Retina (tissue), 1 donor: ENCODE measurements at regions not wholly inside any gene's neighbourhood (a gene's known extent, or its start where the extent isn't known, plus 50 kb on each side); places are given as distances from the start of the nearest gene placed in this dataset.

ENCODE experiments used
- DNase-seq: peaks from one replicate; pipeline ENCODE4 v3.0.0-alpha.2; 2016

GRCh38 chr7:25790963-25791362, 361.0 kb upstream of the NFE2L3 start:
- no peak for DNase-seq

GRCh38 chr7:25792586-25792985, 359.4 kb upstream of the NFE2L3 start:
- no peak for DNase-seq

GRCh38 chr7:25795824-25796235, 356.2 kb upstream of the NFE2L3 start:
- DNase-seq: no peak

DNA sequence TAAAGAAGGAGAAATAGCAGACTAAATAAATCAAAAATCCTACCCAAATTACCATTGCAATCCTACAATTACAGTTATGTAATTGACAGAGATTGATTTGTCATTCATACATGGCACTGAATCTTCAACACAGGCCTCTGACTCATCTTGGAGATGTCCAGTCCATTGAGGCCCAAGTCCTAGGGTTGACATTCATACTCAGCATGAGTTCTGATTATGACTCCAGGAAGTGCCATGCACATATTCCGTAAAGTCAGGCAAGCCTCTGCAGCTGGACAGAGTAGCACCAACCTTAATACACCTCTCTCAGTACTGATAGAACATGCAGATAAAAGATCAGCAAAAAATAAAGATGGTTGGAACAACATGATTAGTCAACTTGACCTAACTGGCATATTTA, 353.7 kb upstream of the NFE2L3 start:
- no peak for DNase-seq

- no peak for DNase-seq
Observed at GRCh38 chr7:25801214-25801613, 350.8 kb upstream of the NFE2L3 start.

GRCh38 chr7:25802057-25802456, 349.9 kb upstream of the NFE2L3 start:
- no peak for DNase-seq

GRCh38 chr7:25802473-25802872, 349.5 kb upstream of the NFE2L3 start:
- no peak for DNase-seq

GRCh38 chr7:25803117-25803887, 348.7 kb upstream of the NFE2L3 start:
- no peak for DNase-seq

DNA sequence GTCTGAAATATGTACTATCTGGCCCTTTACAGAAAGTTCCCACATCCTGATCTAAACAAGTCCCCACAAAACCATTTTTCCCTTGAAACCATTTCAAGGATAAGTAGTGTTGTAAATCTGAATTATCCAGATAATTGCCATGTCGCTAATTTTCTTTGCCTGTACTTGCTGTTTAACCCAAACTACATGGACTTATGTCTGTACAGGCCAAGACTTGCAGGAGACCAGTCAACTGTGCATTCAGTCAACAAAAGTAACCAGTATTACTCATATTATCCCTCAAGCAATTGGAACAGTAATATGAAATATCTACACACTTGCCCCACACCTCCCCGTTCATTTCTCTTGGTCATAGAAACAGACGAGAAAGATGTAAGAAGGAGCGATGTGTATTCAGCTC, 347.8 kb upstream of the NFE2L3 start:
- DNase-seq: no peak

DNA sequence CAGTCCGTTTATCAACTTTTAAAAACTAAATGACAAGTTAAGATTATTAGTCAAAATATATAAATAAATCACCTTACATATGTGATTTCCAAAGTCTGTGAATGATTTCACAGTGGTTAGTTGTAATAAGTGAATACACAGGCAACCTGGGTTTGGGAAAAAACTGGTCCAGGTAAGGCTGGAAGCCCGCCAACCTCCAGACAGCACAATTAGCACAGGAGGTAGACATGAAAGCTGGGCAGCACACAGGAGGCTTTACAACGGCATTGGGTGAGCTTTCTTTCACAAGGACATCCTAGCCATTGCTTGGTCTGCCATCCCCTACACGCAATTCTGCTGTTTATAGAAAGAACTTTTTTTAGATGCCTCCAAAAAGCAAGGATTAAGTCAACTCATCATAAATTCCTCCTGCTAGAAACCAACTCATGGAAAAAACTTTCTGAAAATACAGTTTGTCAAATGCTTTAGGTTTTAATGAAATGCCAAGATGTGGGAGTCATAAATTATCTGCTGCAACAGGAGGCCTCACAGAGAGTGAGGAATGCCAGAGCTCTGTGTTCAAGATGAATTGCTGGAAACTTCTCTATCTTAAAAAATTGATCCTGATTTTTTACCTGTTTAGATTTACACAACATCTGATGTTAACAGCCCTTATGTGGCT, 346.8 kb upstream of the NFE2L3 start:
- DNase-seq: no peak

- DNase-seq: no peak
Observed at GRCh38 chr7:25807086-25807611, 344.8 kb upstream of the NFE2L3 start.

DNA sequence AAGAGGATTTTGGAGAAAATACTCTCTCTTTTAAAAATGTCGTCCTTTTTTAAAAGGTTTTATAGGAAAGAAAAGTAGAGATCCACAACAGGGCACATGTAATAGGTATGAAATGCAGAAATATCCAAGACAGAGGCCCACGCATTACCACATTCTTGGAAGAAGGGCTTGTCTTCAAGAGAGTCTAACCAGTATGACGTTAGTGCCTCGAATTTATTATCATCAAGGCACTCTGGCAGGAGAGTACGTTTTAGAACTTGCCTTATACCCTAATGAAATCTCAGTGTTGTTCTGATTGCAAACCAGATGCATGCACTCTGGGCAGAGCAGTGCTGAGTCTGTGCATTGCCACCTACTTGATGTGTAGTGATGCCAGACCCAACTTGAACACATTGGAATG, 342.6 kb upstream of the NFE2L3 start:
- no peak for DNase-seq

- DNase-seq: no peak
Observed at GRCh38 chr7:25812086-25812850, 339.7 kb upstream of the NFE2L3 start.

DNA sequence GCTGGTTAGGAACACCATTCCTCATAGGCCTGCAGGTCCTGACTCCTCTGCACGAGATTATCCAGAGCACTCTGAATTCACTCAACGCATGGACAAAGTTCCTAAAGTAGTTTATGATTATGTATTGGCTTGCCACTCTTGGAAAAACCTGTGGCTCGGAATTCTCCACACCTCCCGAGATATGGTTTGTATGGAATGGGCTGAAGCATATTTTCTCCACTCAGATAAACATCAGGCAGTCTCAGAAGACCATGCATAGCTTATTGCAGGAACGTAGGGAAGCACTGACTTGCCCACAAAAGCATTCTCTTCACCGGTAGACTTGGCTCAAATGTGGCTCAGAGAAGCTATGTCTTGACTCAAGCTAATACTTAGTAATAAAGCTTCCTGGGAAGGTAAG, 338.6 kb upstream of the NFE2L3 start:
- no peak for DNase-seq

DNA sequence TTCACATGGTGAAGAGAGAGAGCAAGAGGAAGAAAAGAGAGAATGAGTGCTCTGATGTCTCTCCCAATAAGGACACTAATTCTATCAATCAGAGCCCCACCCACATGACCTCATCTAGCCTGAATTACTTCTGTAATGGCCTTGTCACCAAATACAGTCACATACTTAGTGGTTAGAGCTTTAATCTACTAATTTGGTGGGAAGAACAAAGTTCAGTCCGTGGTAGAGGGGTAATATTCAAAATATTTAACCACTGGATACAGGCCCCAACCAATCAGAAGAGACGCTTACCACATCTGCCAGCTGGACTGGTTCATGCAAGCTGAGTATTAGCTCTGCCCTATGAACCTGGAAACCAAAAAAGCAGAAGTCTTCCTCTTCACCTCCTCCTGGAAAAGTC, 336.3 kb upstream of the NFE2L3 start:
- no peak for DNase-seq

DNA sequence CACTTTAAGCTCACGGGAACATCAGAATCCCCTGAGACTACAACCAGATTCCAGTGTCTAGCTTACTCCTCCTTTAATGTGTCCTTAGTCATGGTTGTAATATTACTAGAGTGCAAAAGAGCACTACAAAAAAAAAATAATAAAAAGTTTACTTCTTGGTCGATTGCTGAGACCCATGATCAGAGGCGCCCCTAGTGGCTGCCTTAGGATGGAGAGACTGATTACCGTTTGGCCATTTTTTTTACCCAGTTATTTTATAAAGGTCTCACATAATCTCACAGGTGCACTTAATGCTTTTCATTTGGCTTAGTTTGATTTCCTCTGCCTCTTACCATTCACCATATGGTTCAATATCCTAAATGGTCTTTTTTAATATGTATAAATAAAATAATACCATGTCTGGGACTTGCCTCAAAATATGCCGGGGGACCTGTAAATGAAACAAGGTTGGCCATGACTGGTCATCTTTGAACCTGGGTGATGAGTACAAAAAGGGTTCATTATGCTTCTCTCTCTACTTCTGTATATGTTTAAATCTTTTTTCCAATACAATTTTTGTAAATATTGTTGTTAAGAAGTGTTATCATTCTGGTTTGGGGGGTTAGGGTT, 331.5 kb upstream of the NFE2L3 start:
- DNase-seq: no peak

DNA sequence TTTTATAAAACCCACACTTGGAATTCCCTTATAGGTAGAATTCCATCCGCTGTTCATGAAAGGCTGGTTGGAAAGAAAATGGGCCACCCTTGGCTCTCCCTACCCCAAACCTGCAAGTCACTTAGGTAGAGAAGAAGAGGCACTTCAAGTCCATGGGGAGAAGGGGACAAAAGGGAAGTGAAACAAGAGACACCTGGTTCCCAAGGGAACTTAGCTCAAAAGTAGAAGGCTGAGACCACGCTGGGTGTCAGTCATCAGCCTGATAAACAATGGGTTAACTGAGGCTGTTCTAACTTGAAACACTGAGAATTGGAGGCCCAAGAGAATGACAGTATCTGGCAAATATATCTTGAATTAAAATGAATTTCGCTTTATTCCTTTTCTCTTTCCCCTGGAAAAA, 330.8 kb upstream of the NFE2L3 start:
- no peak for DNase-seq

DNA sequence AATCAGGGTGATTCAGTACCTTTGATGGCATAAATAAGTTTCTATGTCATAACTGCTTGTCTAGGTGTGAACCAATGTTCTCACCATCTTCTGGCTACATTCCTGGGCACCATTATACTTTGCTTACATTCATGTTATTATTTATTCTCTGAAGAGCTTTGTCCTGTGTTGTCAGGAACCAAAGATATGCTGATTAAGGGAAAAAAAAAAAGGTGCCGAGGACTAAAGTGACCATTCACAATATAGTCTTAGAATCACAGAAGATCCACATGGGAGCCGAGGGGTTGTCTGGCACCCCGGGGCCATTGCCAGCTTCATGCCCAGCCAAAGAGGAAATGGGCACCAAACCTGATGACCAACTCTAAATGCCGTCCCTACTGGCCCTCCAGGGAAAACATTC, 329.2 kb upstream of the NFE2L3 start:
- DNase-seq: no peak

DNA sequence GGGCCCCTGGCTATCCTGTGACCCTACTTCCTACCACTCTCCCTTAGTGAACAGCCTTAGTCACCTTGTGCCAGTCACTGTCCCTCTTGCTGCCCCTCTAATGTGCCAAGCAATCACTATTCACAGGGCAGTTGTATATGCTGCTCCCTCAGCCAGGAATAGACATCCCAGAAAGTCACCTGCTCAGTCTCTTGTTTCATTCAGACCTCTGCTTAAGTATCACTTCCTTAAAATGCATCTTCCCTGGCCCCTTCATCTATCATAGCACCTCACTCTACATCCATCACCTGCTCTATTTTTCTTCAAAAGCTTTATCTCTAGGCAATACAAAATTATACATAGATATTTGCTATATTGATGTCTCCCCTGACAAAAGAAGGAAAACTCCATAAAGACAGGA, 328.4 kb upstream of the NFE2L3 start:
- DNase-seq: no peak

DNA sequence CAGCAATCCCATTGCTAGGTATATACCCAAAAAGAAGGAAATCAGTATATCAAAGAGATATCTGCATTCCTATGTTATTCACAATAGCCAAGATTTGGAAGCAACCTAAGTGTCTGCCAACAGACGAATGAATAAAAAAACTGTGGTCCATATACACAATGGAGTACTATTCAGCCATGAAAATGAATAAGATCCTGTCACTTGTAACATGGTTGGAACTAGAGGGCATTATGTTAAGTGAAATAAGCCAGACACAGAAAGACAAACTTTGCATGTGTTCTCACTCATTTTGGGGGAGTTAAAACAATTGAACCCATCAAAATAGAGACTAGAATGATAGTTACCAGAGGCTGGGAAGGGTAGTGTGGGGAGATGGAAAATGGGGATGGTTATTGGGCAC, 323.5 kb upstream of the NFE2L3 start:
- no peak for DNase-seq

- no peak for DNase-seq
Observed at GRCh38 chr7:25829663-25830062, 322.3 kb upstream of the NFE2L3 start.

- peak; percentile 29 for DNase-seq
Observed at GRCh38 chr7:25830215-25830614, 321.8 kb upstream of the NFE2L3 start.

DNA sequence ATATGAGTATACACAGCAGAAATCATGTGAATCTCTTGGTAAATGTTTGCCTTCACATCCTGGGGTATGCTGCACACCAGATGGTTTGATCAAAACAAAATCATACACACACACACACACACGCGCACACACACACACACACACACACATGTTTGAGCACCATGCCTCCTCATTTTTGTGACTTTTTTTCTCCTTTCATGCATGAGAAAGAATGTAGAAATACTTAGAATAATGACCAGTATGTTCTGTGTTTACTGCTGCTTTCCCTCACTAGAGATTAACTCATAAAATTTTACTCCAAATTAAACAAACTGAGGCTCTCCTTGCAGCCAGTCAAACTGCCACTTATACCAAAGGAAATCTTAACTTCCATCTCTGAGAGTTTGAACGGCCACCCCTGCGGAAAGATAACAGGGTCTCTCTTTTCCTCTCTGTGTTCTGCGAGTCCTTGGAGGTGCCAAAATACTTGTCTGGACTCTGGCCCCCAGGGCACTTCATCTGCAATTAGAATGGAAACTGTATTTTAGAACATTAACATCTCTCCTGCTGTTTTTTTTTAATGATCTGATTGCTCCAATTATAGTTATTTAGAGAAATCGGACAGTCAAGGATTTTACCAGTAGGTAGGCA, 320.8 kb upstream of the NFE2L3 start:
- peak; percentile 49 for DNase-seq
